Calu3 (cell line): ENCODE measurements at regions not wholly inside any gene's neighbourhood (a gene's known extent, or its start where the extent isn't known, plus 50 kb on each side); places are given as distances from the start of the nearest gene placed in this dataset.

Experiments used
- BruUV-seq: library from RNA; stranded (reverse); fragments of 400-500 nt; replicated peaks from 2 replicates; lab custom pipeline; 2021; lab: Mats Ljungman, UMichigan
- CTCF ChIA-PET: fragments of 300-600 bp; sonication (Branson Sonifier 250); formaldehyde crosslinking; loops from one replicate; lab custom pipeline; 2022; ENCODE audit warnings: antibody characterized with exemption; lab: Charles Lee
- DNase-seq: peaks from one replicate; pipeline ENCODE4 v3.0.0; 2022
- H3K27ac Mint-ChIP-seq: one replicate; pipeline ENCODE4 v1.8.0; 2022; ENCODE audit warnings: mixed read lengths; ENCODE audit not compliant: unreplicated experiment
- H3K27me3 Mint-ChIP-seq: one replicate; pipeline ENCODE4 v1.8.0; 2022; ENCODE audit warnings: mixed read lengths; ENCODE audit not compliant: unreplicated experiment
- H3K36me3 Mint-ChIP-seq: one replicate; pipeline ENCODE4 v1.8.0; 2022; ENCODE audit warnings: mild to moderate bottlenecking, moderate library complexity, mixed read lengths; ENCODE audit not compliant: insufficient read depth, unreplicated experiment
- H3K4me1 Mint-ChIP-seq: one replicate; pipeline ENCODE4 v1.8.0; 2022; ENCODE audit warnings: mild to moderate bottlenecking, low read depth, mixed read lengths; ENCODE audit not compliant: unreplicated experiment
- H3K4me3 Mint-ChIP-seq: one replicate; pipeline ENCODE4 v1.8.0; 2022; ENCODE audit warnings: mild to moderate bottlenecking, low read depth, moderate library complexity, mixed read lengths; ENCODE audit not compliant: unreplicated experiment
- H3K9me3 Mint-ChIP-seq: one replicate; pipeline ENCODE4 v1.8.0; 2022; ENCODE audit warnings: low read depth, mixed read lengths; ENCODE audit not compliant: unreplicated experiment
- intact Hi-C: fragments of 100-400 bp; cut with micrococcal nuclease; formaldehyde crosslinking; loops from one replicate; pipeline ENCODE4 v1.10.0; 2022; ENCODE audit not compliant: unreplicated experiment
- TF ChIP-seq, protein P1 (sequence below): fragments of 200-600 bp; IDR thresholded peaks from one replicate; pipeline ENCODE4 v1.8.0; 2022; ENCODE audit warnings: antibody characterized with exemption; ENCODE audit not compliant: unreplicated experiment

GRCh38 chr20:52614051-52614863 is 357.9 kb upstream of the TSHZ2 start:
- Mint-ChIP-seq H3K9me3 (peaks cover 24% of the 10 kb centered on the region), H3K4me3 (no peak overlapping the region), H3K27me3 (peaks cover 23% of the 10 kb centered on the region), H3K27ac (no peak overlapping the region), H3K36me3 (no peaks in the 10 kb centered on the region), H3K4me1 (no peaks in the 10 kb centered on the region)
- BruUV-seq, result no TSS peak
- TF ChIP-seq, protein P1, sequence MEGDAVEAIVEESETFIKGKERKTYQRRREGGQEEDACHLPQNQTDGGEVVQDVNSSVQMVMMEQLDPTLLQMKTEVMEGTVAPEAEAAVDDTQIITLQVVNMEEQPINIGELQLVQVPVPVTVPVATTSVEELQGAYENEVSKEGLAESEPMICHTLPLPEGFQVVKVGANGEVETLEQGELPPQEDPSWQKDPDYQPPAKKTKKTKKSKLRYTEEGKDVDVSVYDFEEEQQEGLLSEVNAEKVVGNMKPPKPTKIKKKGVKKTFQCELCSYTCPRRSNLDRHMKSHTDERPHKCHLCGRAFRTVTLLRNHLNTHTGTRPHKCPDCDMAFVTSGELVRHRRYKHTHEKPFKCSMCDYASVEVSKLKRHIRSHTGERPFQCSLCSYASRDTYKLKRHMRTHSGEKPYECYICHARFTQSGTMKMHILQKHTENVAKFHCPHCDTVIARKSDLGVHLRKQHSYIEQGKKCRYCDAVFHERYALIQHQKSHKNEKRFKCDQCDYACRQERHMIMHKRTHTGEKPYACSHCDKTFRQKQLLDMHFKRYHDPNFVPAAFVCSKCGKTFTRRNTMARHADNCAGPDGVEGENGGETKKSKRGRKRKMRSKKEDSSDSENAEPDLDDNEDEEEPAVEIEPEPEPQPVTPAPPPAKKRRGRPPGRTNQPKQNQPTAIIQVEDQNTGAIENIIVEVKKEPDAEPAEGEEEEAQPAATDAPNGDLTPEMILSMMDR, result no peak
- intact Hi-C loops, result no loop called here
- no peak for DNase-seq
- CTCF ChIA-PET, result no interaction called here

DNA sequence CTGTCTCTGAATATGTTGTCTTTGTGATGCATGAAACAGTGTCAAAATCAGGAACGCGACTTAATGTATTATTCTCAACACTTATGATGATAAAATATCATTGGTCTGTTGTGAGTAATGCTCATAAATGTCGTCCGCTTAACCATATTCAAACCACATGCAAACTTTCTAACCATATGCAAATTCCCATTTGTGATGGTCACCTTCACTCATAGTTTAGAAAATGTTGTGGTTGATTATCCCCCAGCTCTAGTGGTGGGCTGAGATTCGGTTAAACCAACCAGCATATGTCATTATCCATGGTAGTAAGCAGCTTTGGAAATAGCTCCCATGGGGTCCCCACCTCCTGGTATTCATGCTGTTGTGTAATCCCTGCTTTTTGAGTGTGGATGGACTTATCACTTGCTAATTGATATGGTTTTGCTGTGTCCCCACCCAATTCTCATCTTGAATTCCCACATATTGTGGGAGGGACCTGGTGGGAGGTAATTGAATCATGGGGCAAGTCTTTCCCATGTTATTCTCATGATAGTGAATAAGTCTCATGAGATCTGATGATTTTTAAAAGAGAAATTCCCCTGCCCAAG is 360.0 kb upstream of the TSHZ2 start:
- H3K27ac Mint-ChIP-seq, result no peak overlapping the region
- peaks cover 17% of the 10 kb centered on the region for H3K27me3 Mint-ChIP-seq
- no peak for DNase-seq
- CTCF ChIA-PET, result no interaction called here
- no TSS peak for BruUV-seq
- H3K4me3 Mint-ChIP-seq, result no peak overlapping the region
- H3K36me3 Mint-ChIP-seq, result no peaks in the 10 kb centered on the region
- H3K4me1 Mint-ChIP-seq, result no peaks in the 10 kb centered on the region
- intact Hi-C loops, result no loop called here
- H3K9me3 Mint-ChIP-seq, result peaks cover 24% of the 10 kb centered on the region
- TF ChIP-seq, protein P1, result no peak

DNA sequence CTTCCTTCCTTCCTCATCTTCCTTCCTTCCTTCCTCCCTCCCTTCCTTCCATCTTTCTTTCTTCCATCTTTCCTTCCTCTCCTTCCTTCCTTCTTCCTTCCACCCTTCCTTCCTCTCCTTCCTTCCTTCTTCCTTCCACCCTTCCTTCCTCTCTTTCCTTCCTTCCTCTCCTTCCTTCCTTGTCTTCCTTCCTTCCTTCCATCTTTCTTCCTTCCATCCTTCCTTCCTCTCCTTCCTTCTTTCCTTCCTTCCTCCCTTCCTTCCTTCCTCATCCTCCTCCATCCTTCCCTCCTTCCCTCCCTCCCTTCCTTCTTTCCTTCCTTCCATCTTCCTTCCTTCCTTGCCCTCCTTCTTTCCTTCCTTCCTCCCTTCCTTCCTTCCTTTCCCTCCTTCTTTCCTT is 361.4 kb upstream of the TSHZ2 start:
- no peak overlapping the region for H3K27ac Mint-ChIP-seq
- intact Hi-C loops, result no loop called here
- H3K27me3 Mint-ChIP-seq, result peaks cover 4% of the 10 kb centered on the region
- H3K36me3 Mint-ChIP-seq, result no peaks in the 10 kb centered on the region
- H3K4me3 Mint-ChIP-seq, result no peak overlapping the region
- no peaks in the 10 kb centered on the region for H3K4me1 Mint-ChIP-seq
- DNase-seq, result no peak
- no TSS peak for BruUV-seq
- CTCF ChIA-PET, result no interaction called here
- H3K9me3 Mint-ChIP-seq, result peaks cover 16% of the 10 kb centered on the region
- TF ChIP-seq, protein P1, result no peak

- DNase-seq, result no peak
- BruUV-seq, result no TSS peak
- CTCF ChIA-PET, result no interaction called here
- Mint-ChIP-seq H3K27ac (no peak overlapping the region), H3K9me3 (peaks cover 11% of the 10 kb centered on the region), H3K27me3 (no peaks in the 10 kb centered on the region), H3K36me3 (no peaks in the 10 kb centered on the region), H3K4me1 (no peaks in the 10 kb centered on the region), H3K4me3 (no peak overlapping the region)
- TF ChIP-seq, protein P1, result no peak
- intact Hi-C loops, result no loop called here
Measured at GRCh38 chr20:52601295-52601971, 370.7 kb upstream of the TSHZ2 start.
